DMS153 treated with DMSO at 0.1 percent for 48 hours (cell line): ENCODE measurements at regions not wholly inside any gene's neighbourhood (a gene's known extent, or its start where the extent isn't known, plus 50 kb on each side); places are given as distances from the start of the nearest gene placed in this dataset.

ENCODE experiments used
- DNase-seq: peaks from one replicate; lab custom pipeline; 2025; ENCODE audit not compliant: unreplicated experiment; lab: John Stamatoyannopoulos, UW

GRCh38 chr1:181142096-181142958 lies 53.8 kb downstream of the IER5 start:
- DNase-seq, result peak; percentile 94

GRCh38 chr1:181143102-181143859 lies 54.8 kb downstream of the IER5 start:
- no peak for DNase-seq

- no peak for DNase-seq
Observed at GRCh38 chr1:181144238-181144637, 55.7 kb downstream of the IER5 start.

- DNase-seq, result no peak
Observed at GRCh38 chr1:181148636-181149035, 60.1 kb downstream of the IER5 start.

GRCh38 chr1:181149326-181150125 lies 61.0 kb downstream of the IER5 start:
- no peak for DNase-seq

GRCh38 chr1:181150273-181150672 lies 61.8 kb downstream of the IER5 start:
- DNase-seq, result no peak

- DNase-seq, result no peak
Observed at GRCh38 chr1:181150842-181151241, 62.3 kb downstream of the IER5 start.

GRCh38 chr1:181151378-181152326 lies 63.2 kb downstream of the IER5 start:
- no peak for DNase-seq

GRCh38 chr1:181152892-181153633 lies 64.6 kb downstream of the IER5 start:
- no peak for DNase-seq

GRCh38 chr1:181153634-181153961 lies 65.1 kb downstream of the IER5 start:
- DNase-seq, result no peak

- no peak for DNase-seq
Observed at GRCh38 chr1:181155339-181155738, 66.8 kb downstream of the IER5 start.

GRCh38 chr1:181159451-181160140 lies 71.1 kb downstream of the IER5 start:
- DNase-seq, result no peak

GRCh38 chr1:181160322-181160721 lies 71.8 kb downstream of the IER5 start:
- no peak for DNase-seq

- DNase-seq, result no peak
Observed at GRCh38 chr1:181160998-181161870, 72.7 kb downstream of the IER5 start.

GRCh38 chr1:181163662-181164061 lies 75.2 kb downstream of the IER5 start:
- DNase-seq, result no peak

GRCh38 chr1:181166377-181167196 lies 78.1 kb downstream of the IER5 start:
- DNase-seq, result peak; percentile 85

- DNase-seq, result no peak
Observed at GRCh38 chr1:181169281-181169865, 80.9 kb downstream of the IER5 start.
